Chondrocyte (in vitro differentiated cells): ENCODE measurements at regions not wholly inside any gene's neighbourhood (a gene's known extent, or its start where the extent isn't known, plus 50 kb on each side); places are given as distances from the start of the nearest gene placed in this dataset.
"Not testable (repeated sequence)": the region's sequence is repeated elsewhere in the genome, so short reads cannot be mapped to it uniquely, and the experiment has no call there.

Experiments
- DNase-seq: peaks from one replicate; pipeline ENCODE4 v3.0.0; 2021; ENCODE audit warnings: mixed read lengths, low spot score
- H3K27ac Mint-ChIP-seq: one replicate; pipeline ENCODE4 v1.8.0; 2021; ENCODE audit warnings: mild to moderate bottlenecking, moderate library complexity, mixed read lengths; ENCODE audit not compliant: unreplicated experiment
- H3K27me3 Mint-ChIP-seq: 2 replicates; pipeline ENCODE4 v1.8.0; 2021; ENCODE audit warnings: low read depth, mixed read lengths
- H3K36me3 Mint-ChIP-seq: 2 replicates; pipeline ENCODE4 v1.8.0; 2021; ENCODE audit warnings: low read depth, mixed read lengths
- H3K4me1 Mint-ChIP-seq: 2 replicates; pipeline ENCODE4 v1.8.0; 2021; ENCODE audit warnings: low read depth, mild to moderate bottlenecking, mixed read lengths
- H3K4me3 Mint-ChIP-seq: one replicate; pipeline ENCODE4 v1.8.0; 2021; ENCODE audit warnings: mild to moderate bottlenecking, moderate library complexity, mixed read lengths; ENCODE audit not compliant: unreplicated experiment
- H3K9me3 Mint-ChIP-seq: 2 replicates; pipeline ENCODE4 v1.8.0; 2021; ENCODE audit warnings: low read depth, mixed read lengths
- TF ChIP-seq, protein P1 (sequence below): fragments of 200-600 bp; sonication (generic); IDR thresholded peaks from 2 replicates; pipeline ENCODE4 v1.5.0; 2021; ENCODE audit warnings: antibody characterized with exemption, mild to moderate bottlenecking, moderate library complexity

DNA sequence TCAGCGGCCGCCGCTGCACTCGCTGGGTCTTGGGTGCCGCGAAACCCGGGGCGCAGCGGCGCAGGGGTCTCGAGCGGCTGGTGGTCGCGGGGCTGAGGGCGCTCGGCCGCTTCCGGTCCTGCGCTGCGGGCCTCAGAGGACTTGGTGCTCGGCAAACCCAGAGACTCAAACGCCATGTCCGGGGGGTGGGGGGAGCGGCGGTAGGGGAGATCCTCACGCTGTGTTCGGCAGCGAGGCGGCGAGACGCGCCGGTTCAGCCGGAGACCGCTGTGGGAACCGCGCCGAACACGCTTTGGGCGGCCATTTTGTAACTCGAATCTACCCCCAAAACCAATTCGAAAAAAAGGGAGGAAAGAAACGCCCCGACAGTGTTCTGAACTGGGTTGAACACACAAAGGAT lies 317.5 kb upstream of the CDH18 start:
- H3K4me3 Mint-ChIP-seq: no peak overlapping the region
- H3K27me3 Mint-ChIP-seq: peaks cover 2% of the 10 kb centered on the region
- no peaks in the 10 kb centered on the region for H3K36me3 Mint-ChIP-seq
- TF ChIP-seq, protein P1, sequence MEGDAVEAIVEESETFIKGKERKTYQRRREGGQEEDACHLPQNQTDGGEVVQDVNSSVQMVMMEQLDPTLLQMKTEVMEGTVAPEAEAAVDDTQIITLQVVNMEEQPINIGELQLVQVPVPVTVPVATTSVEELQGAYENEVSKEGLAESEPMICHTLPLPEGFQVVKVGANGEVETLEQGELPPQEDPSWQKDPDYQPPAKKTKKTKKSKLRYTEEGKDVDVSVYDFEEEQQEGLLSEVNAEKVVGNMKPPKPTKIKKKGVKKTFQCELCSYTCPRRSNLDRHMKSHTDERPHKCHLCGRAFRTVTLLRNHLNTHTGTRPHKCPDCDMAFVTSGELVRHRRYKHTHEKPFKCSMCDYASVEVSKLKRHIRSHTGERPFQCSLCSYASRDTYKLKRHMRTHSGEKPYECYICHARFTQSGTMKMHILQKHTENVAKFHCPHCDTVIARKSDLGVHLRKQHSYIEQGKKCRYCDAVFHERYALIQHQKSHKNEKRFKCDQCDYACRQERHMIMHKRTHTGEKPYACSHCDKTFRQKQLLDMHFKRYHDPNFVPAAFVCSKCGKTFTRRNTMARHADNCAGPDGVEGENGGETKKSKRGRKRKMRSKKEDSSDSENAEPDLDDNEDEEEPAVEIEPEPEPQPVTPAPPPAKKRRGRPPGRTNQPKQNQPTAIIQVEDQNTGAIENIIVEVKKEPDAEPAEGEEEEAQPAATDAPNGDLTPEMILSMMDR: no peak
- H3K27ac Mint-ChIP-seq: no peak overlapping the region
- peak; percentile 76 for DNase-seq
- H3K4me1 Mint-ChIP-seq: no peaks in the 10 kb centered on the region
- H3K9me3 Mint-ChIP-seq: no peaks in the 10 kb centered on the region

DNA sequence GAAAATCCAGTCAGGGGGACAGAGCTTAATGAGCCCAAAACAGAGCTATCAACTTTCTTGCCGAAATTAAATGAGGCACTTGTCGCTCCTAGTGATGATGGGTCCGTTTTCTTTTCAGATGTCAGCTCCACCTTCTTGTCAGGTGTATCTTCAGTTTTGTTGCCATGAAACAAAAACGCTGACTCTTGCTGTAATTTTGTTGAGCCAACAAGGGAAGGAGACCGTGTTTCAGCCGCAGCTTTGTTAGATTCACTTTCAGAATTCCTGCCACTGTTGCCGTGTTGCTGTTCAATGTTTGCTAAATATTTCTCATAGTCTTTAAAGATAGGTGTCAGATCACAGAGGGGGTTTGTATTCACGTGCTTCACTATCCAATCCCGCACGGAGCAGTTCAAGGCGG lies 316.6 kb upstream of the CDH18 start:
- H3K27me3 Mint-ChIP-seq, DNase-seq, H3K27ac Mint-ChIP-seq, H3K36me3 Mint-ChIP-seq, H3K4me3 Mint-ChIP-seq, H3K4me1 Mint-ChIP-seq, H3K9me3 Mint-ChIP-seq: not testable (repeated sequence)

DNA sequence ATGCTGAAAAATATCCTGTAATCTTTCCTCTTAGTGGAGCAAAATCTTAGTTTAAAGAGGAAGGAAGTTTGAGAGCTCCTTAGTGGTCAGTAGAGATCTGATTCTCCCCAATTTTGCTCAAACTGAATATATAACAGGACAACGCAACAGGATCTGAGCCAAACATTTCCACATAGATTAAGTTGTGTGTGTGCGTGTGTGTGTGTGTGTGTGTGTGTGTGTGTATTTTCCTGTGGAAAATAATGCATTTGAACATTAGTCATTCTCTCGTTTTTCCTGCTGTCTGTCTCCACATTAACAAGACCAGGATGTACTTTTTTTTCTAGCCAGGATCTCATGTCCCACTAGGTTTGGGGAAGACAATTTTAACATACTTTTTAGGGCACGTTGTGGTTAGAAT lies 312.1 kb upstream of the CDH18 start:
- Mint-ChIP-seq H3K27me3 (peaks cover 2% of the 10 kb centered on the region), H3K27ac (no peak overlapping the region), H3K4me3 (no peak overlapping the region), H3K4me1 (no peaks in the 10 kb centered on the region), H3K9me3 (no peaks in the 10 kb centered on the region), H3K36me3 (no peaks in the 10 kb centered on the region)
- no peak for DNase-seq
- TF ChIP-seq, protein P1: no peak

DNA sequence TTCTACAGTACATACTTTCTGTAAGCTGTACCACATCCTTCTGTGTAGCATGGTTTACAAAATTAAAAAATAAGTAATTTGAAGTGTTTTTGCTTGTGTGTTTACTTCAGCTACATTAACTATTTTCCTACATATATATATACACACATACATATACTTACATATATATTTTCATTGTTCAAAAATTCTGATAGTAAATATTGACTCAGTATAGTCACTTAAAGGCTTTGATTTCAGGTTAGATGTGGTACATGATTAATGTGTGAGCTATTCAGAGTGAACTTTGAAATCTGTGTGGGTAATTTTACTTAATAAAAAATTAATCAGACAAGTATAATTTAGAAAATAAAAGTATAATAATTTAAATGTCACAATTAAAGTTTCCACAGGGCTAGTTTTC lies 306.7 kb upstream of the CDH18 start:
- TF ChIP-seq, protein P1: no peak
- no peak for DNase-seq
- H3K27me3 Mint-ChIP-seq: no peaks in the 10 kb centered on the region
- no peak overlapping the region for H3K27ac Mint-ChIP-seq
- H3K9me3 Mint-ChIP-seq: no peaks in the 10 kb centered on the region
- no peaks in the 10 kb centered on the region for H3K4me1 Mint-ChIP-seq
- H3K36me3 Mint-ChIP-seq: no peaks in the 10 kb centered on the region
- H3K4me3 Mint-ChIP-seq: no peak overlapping the region

DNA sequence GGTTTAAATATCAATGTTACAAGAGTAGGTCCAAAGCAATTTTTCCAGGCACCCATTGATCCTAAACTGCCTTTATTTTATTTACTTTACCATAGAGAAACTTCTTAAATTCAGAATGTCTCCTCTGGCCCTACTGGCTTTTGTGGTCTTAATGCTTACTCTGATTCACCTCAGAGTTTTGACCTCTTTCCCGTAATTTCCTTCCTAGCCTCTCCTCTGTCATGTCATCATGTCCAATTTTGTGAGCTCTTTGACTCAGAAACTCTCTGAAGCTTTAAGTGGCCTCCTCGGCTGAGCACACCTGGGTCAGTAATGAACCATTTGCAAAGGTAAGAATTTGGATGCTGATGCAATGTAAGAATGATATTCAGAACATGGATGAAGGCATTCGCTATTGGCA lies 303.8 kb upstream of the CDH18 start:
- Mint-ChIP-seq H3K36me3 (no peaks in the 10 kb centered on the region), H3K27ac (no peak overlapping the region), H3K9me3 (no peaks in the 10 kb centered on the region), H3K4me1 (no peaks in the 10 kb centered on the region), H3K27me3 (no peaks in the 10 kb centered on the region), H3K4me3 (no peak overlapping the region)
- TF ChIP-seq, protein P1: no peak
- no peak for DNase-seq

DNA sequence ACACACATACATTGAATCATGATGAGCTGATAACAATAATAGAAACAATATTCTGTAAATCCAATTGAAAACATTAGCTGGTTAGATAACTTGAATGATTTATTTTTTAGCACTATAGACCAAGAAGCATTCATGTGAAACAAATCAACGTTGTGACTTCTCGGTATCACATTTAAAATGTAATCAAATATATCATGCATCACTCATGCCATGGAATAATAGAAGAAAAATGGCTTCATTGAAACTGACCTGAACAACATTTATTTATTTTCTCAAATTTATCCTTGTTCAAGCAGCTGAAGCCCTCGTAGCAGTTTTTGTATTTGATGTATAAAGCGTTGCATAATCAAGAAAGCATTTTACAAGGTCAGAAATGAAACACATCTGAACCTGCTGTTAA lies 299.6 kb upstream of the CDH18 start:
- no peaks in the 10 kb centered on the region for H3K4me1 Mint-ChIP-seq
- H3K9me3 Mint-ChIP-seq: no peaks in the 10 kb centered on the region
- no peak overlapping the region for H3K4me3 Mint-ChIP-seq
- DNase-seq: no peak
- H3K36me3 Mint-ChIP-seq: no peaks in the 10 kb centered on the region
- TF ChIP-seq, protein P1: no peak
- H3K27me3 Mint-ChIP-seq: peaks cover 2% of the 10 kb centered on the region
- no peak overlapping the region for H3K27ac Mint-ChIP-seq
